PC-9 (cell line): ENCODE measurements at regions not wholly inside any gene's neighbourhood (a gene's known extent, or its start where the extent isn't known, plus 50 kb on each side); places are given as distances from the start of the nearest gene placed in this dataset.

Source experiments
- BruUV-seq: library from RNA; stranded (reverse); fragments of 400-500 nt; replicated peaks from 2 replicates; lab custom pipeline; 2021; lab: Mats Ljungman, UMichigan
- CTCF ChIA-PET: fragments of 300-600 bp; sonication (Branson Sonifier 250); formaldehyde crosslinking; loops from one replicate; lab custom pipeline; 2022; ENCODE audit warnings: antibody characterized with exemption; lab: Charles Lee
- POLR2A ChIA-PET: fragments of 300-600 bp; sonication (Branson Sonifier 250); formaldehyde crosslinking; loops from one replicate; lab custom pipeline; 2022; ENCODE audit warnings: antibody characterized with exemption; ENCODE audit not compliant: unreplicated experiment; lab: Charles Lee
- DNase-seq, 2 experiments: peaks; one replicate each; pipeline versions ENCODE4 v3.0.0 to v3.0.0-alpha.2; 2015 to 2022; ENCODE audit warnings: mixed read lengths in 1 of 2
- H2AFZ ChIP-seq: fragments of 200-600 bp; sonication (generic); 2 replicates; pipeline ENCODE4 v1.8.1; 2017; ENCODE audit warnings: antibody characterized with exemption
- H3F3A ChIP-seq: fragments of 200-600 bp; sonication (generic); 2 replicates; pipeline ENCODE4 v1.8.1; 2017; ENCODE audit warnings: antibody characterized with exemption, mild to moderate bottlenecking, low read depth; ENCODE audit not compliant: insufficient read depth
- H3K27ac ChIP-seq: fragments of 200-600 bp; sonication (generic); 2 replicates; pipeline ENCODE4 v1.6.1; 2016; ENCODE audit warnings: mixed run types
- H3K27me3 ChIP-seq: fragments of 200-600 bp; sonication (generic); 2 replicates; pipeline ENCODE4 v1.6.1; 2016; ENCODE audit warnings: low read depth, mixed run types; ENCODE audit not compliant: insufficient read depth
- H3K36me3 ChIP-seq: fragments of 200-600 bp; sonication (generic); 2 replicates; pipeline ENCODE4 v1.6.1; 2016; ENCODE audit warnings: low read depth, mixed run types
- H3K4me1 ChIP-seq: fragments of 200-600 bp; sonication (generic); replicated peaks from 2 replicates; pipeline ENCODE4 v1.6.1; 2016; ENCODE audit warnings: mixed run types; ENCODE audit not compliant: insufficient read depth
- H3K4me2 ChIP-seq: fragments of 200-600 bp; sonication (generic); 2 replicates; pipeline ENCODE4 v1.6.1; 2017; ENCODE audit warnings: mixed run types
- H3K4me3 ChIP-seq: fragments of 200-600 bp; sonication (generic); 2 replicates; pipeline ENCODE4 v1.6.1; 2016; ENCODE audit warnings: mixed run types
- H3K79me2 ChIP-seq: fragments of 200-600 bp; sonication (generic); 2 replicates; pipeline ENCODE4 v1.6.1; 2017; ENCODE audit warnings: low read depth, mixed run types
- H3K9me2 ChIP-seq: fragments of 200-600 bp; sonication (generic); 2 replicates; pipeline ENCODE4 v1.8.1; 2017; ENCODE audit warnings: mild to moderate bottlenecking; ENCODE audit not compliant: insufficient read depth
- H3K9me3 ChIP-seq: fragments of 200-600 bp; sonication (generic); 2 replicates; pipeline ENCODE4 v1.8.1; 2016; ENCODE audit warnings: low read depth; ENCODE audit not compliant: insufficient read depth
- H4K20me1 ChIP-seq: fragments of 200-600 bp; sonication (generic); 2 replicates; pipeline ENCODE4 v1.8.1; 2017; ENCODE audit not compliant: insufficient read depth
- EZH2 ChIP-seq: fragments of 200-600 bp; sonication (generic); IDR thresholded peaks from 2 replicates; pipeline ENCODE4 v1.8.0; 2017; ENCODE audit warnings: antibody characterized with exemption, low read depth
- intact Hi-C: fragments of 100-400 bp; cut with micrococcal nuclease; formaldehyde crosslinking; loops from one replicate; pipeline ENCODE4 v1.10.0; 2022; ENCODE audit not compliant: unreplicated experiment
- TF ChIP-seq, protein P1 (sequence below): fragments of 200-600 bp; sonication (generic); conservative IDR thresholded peaks from 2 replicates; pipeline ENCODE4 v1.6.1; 2017; ENCODE audit warnings: mixed run types, antibody characterized with exemption, mild to moderate bottlenecking, moderate library complexity

GRCh38 chr10:123427165-123427786 is 238.9 kb upstream of the GPR26 start:
- intact Hi-C loops = no loop called here
- H3F3A ChIP-seq = no peaks in the 10 kb centered on the region
- no TSS peak for BruUV-seq
- no peaks in the 10 kb centered on the region for H3K79me2 ChIP-seq
- H3K27ac ChIP-seq = no peak overlapping the region
- H3K4me2 ChIP-seq = no peak overlapping the region
- peaks cover 47% of the 10 kb centered on the region for H3K27me3 ChIP-seq
- H3K9me3 ChIP-seq = no peaks in the 10 kb centered on the region
- H2AFZ ChIP-seq = no peak overlapping the region
- POLR2A ChIA-PET = no interaction called here
- no peaks in the 10 kb centered on the region for H3K9me2 ChIP-seq
- H3K4me3 ChIP-seq = no peak overlapping the region
- no peaks in the 10 kb centered on the region for H3K36me3 ChIP-seq
- H3K4me1 ChIP-seq = no peaks in the 10 kb centered on the region
- TF ChIP-seq EZH2 = no peak
- TF ChIP-seq, protein P1, sequence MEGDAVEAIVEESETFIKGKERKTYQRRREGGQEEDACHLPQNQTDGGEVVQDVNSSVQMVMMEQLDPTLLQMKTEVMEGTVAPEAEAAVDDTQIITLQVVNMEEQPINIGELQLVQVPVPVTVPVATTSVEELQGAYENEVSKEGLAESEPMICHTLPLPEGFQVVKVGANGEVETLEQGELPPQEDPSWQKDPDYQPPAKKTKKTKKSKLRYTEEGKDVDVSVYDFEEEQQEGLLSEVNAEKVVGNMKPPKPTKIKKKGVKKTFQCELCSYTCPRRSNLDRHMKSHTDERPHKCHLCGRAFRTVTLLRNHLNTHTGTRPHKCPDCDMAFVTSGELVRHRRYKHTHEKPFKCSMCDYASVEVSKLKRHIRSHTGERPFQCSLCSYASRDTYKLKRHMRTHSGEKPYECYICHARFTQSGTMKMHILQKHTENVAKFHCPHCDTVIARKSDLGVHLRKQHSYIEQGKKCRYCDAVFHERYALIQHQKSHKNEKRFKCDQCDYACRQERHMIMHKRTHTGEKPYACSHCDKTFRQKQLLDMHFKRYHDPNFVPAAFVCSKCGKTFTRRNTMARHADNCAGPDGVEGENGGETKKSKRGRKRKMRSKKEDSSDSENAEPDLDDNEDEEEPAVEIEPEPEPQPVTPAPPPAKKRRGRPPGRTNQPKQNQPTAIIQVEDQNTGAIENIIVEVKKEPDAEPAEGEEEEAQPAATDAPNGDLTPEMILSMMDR = no peak
- CTCF ChIA-PET = no interaction called here
- DNase-seq = no peak
- no peaks in the 10 kb centered on the region for H4K20me1 ChIP-seq

DNA sequence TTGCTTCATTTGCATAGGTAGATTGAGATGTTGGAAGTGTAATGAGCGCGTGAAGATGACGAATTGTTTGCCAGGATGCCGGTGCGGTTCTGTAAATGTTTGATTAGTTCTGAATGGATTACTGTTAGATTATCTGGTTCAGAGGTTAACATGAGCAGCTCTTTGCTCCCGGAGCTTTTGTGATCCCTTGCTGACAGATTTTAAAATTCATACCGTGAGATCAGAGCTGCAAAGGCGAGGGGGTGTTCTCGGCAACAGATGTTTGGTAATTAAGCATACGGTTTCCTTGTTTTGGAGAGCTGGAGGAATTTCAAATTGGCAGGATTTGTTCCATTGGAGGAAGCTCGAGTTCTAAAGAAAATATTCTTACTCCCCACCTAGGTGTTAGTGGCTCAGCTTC is 237.8 kb upstream of the GPR26 start:
- H3K36me3 ChIP-seq = no peaks in the 10 kb centered on the region
- no TSS peak for BruUV-seq
- H4K20me1 ChIP-seq = no peaks in the 10 kb centered on the region
- intact Hi-C loops = no loop called here
- no peak overlapping the region for H3K4me3 ChIP-seq
- H3K27ac ChIP-seq = no peak overlapping the region
- H3K79me2 ChIP-seq = no peaks in the 10 kb centered on the region
- POLR2A ChIA-PET = no interaction called here
- CTCF ChIA-PET = no interaction called here
- H3F3A ChIP-seq = no peaks in the 10 kb centered on the region
- H3K9me2 ChIP-seq = no peaks in the 10 kb centered on the region
- H3K27me3 ChIP-seq = peaks cover 53% of the 10 kb centered on the region
- DNase-seq = no peak
- H3K4me1 ChIP-seq = no peaks in the 10 kb centered on the region
- no peaks in the 10 kb centered on the region for H3K9me3 ChIP-seq
- H2AFZ ChIP-seq = no peak overlapping the region
- H3K4me2 ChIP-seq = no peak overlapping the region
- TF ChIP-seq EZH2 = no peak
- TF ChIP-seq, protein P1 = no peak

DNA sequence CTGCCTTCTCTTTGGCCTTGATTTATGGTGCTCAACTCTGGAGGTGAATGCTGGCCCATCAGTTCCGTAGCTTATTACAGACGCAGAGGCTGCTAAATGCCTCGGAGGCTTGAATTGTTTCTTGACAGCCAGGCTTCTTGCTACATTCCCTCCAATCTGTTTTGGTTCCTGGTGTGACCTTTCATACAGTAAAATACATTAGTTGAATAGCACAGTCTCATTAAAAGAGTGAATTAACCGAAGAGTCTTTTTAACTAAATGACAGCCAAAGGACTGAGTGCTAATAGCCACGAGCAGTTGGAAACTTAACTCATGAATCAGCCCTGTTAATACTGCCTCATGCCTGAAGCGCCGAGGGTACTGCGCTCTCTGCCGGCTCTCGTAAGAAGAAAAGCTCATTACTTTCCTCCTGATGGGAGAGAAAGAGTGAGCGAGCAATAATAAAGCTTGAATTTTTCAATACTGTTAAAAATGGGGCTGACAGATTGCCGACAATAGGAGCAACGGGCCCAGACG is 236.4 kb upstream of the GPR26 start:
- H3K9me3 ChIP-seq = no peaks in the 10 kb centered on the region
- no peaks in the 10 kb centered on the region for H4K20me1 ChIP-seq
- TF ChIP-seq, protein P1 = no peak
- TF ChIP-seq EZH2 = no peak
- no peaks in the 10 kb centered on the region for H3K79me2 ChIP-seq
- ChIA-PET POLR2A (no interaction called here), CTCF (no interaction called here)
- no peak overlapping the region for H2AFZ ChIP-seq
- no TSS peak for BruUV-seq
- H3K27ac ChIP-seq = no peak overlapping the region
- no peaks in the 10 kb centered on the region for H3K4me1 ChIP-seq
- H3F3A ChIP-seq = no peaks in the 10 kb centered on the region
- no peak overlapping the region for H3K4me3 ChIP-seq
- H3K4me2 ChIP-seq = no peak overlapping the region
- no peaks in the 10 kb centered on the region for H3K36me3 ChIP-seq
- DNase-seq = no peak
- no peaks in the 10 kb centered on the region for H3K9me2 ChIP-seq
- intact Hi-C loops = no loop called here
- peaks cover 61% of the 10 kb centered on the region for H3K27me3 ChIP-seq
